KMS-11 (cell line): ENCODE measurements at regions not wholly inside any gene's neighbourhood (a gene's known extent, or its start where the extent isn't known, plus 50 kb on each side); places are given as distances from the start of the nearest gene placed in this dataset.

Experiments
- H2AFZ ChIP-seq: fragments of 200-600 bp; sonication (generic); 2 replicates; pipeline ENCODE4 v1.6.1; 2016; ENCODE audit warnings: antibody characterized with exemption, mixed run types, low read depth
- H3K27ac ChIP-seq: fragments of 200-600 bp; sonication (generic); 2 replicates; pipeline ENCODE4 v1.6.1; 2016; ENCODE audit warnings: mild to moderate bottlenecking, mixed run types
- H3K27me3 ChIP-seq: fragments of 200-600 bp; sonication (generic); 2 replicates; pipeline ENCODE4 v1.6.1; 2017; ENCODE audit warnings: mild to moderate bottlenecking, low read depth, mixed run types, moderate library complexity; ENCODE audit not compliant: insufficient read depth
- H3K36me3 ChIP-seq: fragments of 200-600 bp; sonication (generic); 2 replicates; pipeline ENCODE4 v1.6.1; 2017; ENCODE audit warnings: mild to moderate bottlenecking, mixed run types; ENCODE audit not compliant: insufficient read depth
- H3K4me1 ChIP-seq: fragments of 200-600 bp; sonication (generic); 2 replicates; pipeline ENCODE4 v1.6.1; 2016; ENCODE audit warnings: mild to moderate bottlenecking, low read depth, mixed run types; ENCODE audit not compliant: poor library complexity, severe bottlenecking
- H3K4me2 ChIP-seq: fragments of 200-600 bp; sonication (generic); 2 replicates; pipeline ENCODE4 v1.7.0; 2016; ENCODE audit warnings: mild to moderate bottlenecking, mixed run types
- H3K4me3 ChIP-seq: fragments of 200-600 bp; sonication (generic); IDR thresholded peaks from 2 replicates; pipeline ENCODE4 v1.6.1; 2017; ENCODE audit warnings: low read depth, low read length, mixed read lengths; ENCODE audit not compliant: insufficient read depth
- H3K79me2 ChIP-seq: fragments of 200-600 bp; sonication (generic); 2 replicates; pipeline ENCODE4 v1.6.1; 2016; ENCODE audit warnings: low read depth, mixed run types; ENCODE audit not compliant: insufficient read depth
- H3K9ac ChIP-seq: fragments of 200-600 bp; sonication (generic); 2 replicates; pipeline ENCODE4 v1.6.1; 2016; ENCODE audit warnings: mild to moderate bottlenecking, mixed run types
- H4K20me1 ChIP-seq: fragments of 200-600 bp; sonication (generic); 2 replicates; pipeline ENCODE4 v1.6.1; 2016; ENCODE audit warnings: mild to moderate bottlenecking, mixed run types; ENCODE audit not compliant: insufficient read depth
- CTCF ChIP-seq: fragments of 200-600 bp; sonication (generic); conservative IDR thresholded peaks from 2 replicates; pipeline ENCODE4 v1.6.1; 2017; ENCODE audit warnings: low read depth, mild to moderate bottlenecking, antibody characterized with exemption, low read length, moderate library complexity, mixed read lengths

GRCh38 chr12:127519779-127520178, 747.2 kb upstream of the TMEM132C start:
- H3K79me2 ChIP-seq: no peaks in the 10 kb centered on the region
- H3K27me3 ChIP-seq: no peaks in the 10 kb centered on the region
- H2AFZ ChIP-seq: no peak overlapping the region
- H4K20me1 ChIP-seq: no peaks in the 10 kb centered on the region
- no peak overlapping the region for H3K4me3 ChIP-seq
- no peaks in the 10 kb centered on the region for H3K36me3 ChIP-seq
- no peak overlapping the region for H3K4me2 ChIP-seq
- H3K9ac ChIP-seq: no peak overlapping the region
- no peak overlapping the region for H3K27ac ChIP-seq
- no peak for TF ChIP-seq CTCF
- H3K4me1 ChIP-seq: no peaks in the 10 kb centered on the region

- no peaks in the 10 kb centered on the region for H3K36me3 ChIP-seq
- H3K4me1 ChIP-seq: no peaks in the 10 kb centered on the region
- no peak overlapping the region for H3K9ac ChIP-seq
- H3K4me3 ChIP-seq: no peak overlapping the region
- H3K79me2 ChIP-seq: no peaks in the 10 kb centered on the region
- no peak overlapping the region for H2AFZ ChIP-seq
- H3K4me2 ChIP-seq: no peak overlapping the region
- no peaks in the 10 kb centered on the region for H4K20me1 ChIP-seq
- H3K27ac ChIP-seq: no peak overlapping the region
- no peak for TF ChIP-seq CTCF
- no peaks in the 10 kb centered on the region for H3K27me3 ChIP-seq
These were observed 740.0 kb upstream of the TMEM132C start for GRCh38 chr12:127526925-127527324.

GRCh38 chr12:127528551-127528950, 738.4 kb upstream of the TMEM132C start:
- no peaks in the 10 kb centered on the region for H3K4me1 ChIP-seq
- H3K27me3 ChIP-seq: no peaks in the 10 kb centered on the region
- H3K79me2 ChIP-seq: no peaks in the 10 kb centered on the region
- no peak overlapping the region for H3K27ac ChIP-seq
- no peak overlapping the region for H2AFZ ChIP-seq
- H3K4me3 ChIP-seq: no peak overlapping the region
- no peak overlapping the region for H3K4me2 ChIP-seq
- no peaks in the 10 kb centered on the region for H3K36me3 ChIP-seq
- H3K9ac ChIP-seq: no peak overlapping the region
- H4K20me1 ChIP-seq: no peaks in the 10 kb centered on the region
- no peak for TF ChIP-seq CTCF

- no peaks in the 10 kb centered on the region for H3K27me3 ChIP-seq
- H3K4me3 ChIP-seq: no peak overlapping the region
- H3K4me1 ChIP-seq: no peaks in the 10 kb centered on the region
- TF ChIP-seq CTCF: no peak
- H3K4me2 ChIP-seq: no peak overlapping the region
- no peaks in the 10 kb centered on the region for H3K36me3 ChIP-seq
- H3K27ac ChIP-seq: no peak overlapping the region
- H3K79me2 ChIP-seq: no peaks in the 10 kb centered on the region
- H3K9ac ChIP-seq: no peak overlapping the region
- no peaks in the 10 kb centered on the region for H4K20me1 ChIP-seq
- no peak overlapping the region for H2AFZ ChIP-seq
These were observed 735.4 kb upstream of the TMEM132C start for GRCh38 chr12:127531542-127531941.

- Histone ChIP-seq H4K20me1 (no peaks in the 10 kb centered on the region), H3K27ac (no peak overlapping the region), H2AFZ (no peak overlapping the region), H3K9ac (no peak overlapping the region), H3K4me2 (no peak overlapping the region), H3K4me3 (no peak overlapping the region), H3K79me2 (no peaks in the 10 kb centered on the region), H3K4me1 (no peaks in the 10 kb centered on the region), H3K27me3 (no peaks in the 10 kb centered on the region), H3K36me3 (no peaks in the 10 kb centered on the region)
- TF ChIP-seq CTCF: no peak
These were observed 733.6 kb upstream of the TMEM132C start for GRCh38 chr12:127533353-127533752.
